ENCODE measurements at regions not wholly inside any gene's neighbourhood (a gene's known extent, or its start where the extent isn't known, plus 50 kb on each side); places are given as distances from the start of the nearest gene placed in this dataset.

- WGBS, result 91% methylated on average over 3 of the region's 3 CpGs
- H3K79me1 ChIP-seq (replicated peaks; ENCODE audit: low read length, poor library complexity, severe bottlenecking), result no peaks in the 10 kb centered on the region
- no peak overlapping the region for H2BK15ac ChIP-seq (ENCODE audit: low read depth, poor library complexity, severe bottlenecking)
Observed at GRCh38 chr2:226176283-226176984, 623.2 kb downstream of the IRS1 start.

GRCh38 chr2:226174390-226174789 lies 625.2 kb downstream of the IRS1 start:
- H3K4me2 ChIP-seq (ENCODE audit: low read length, poor library complexity, severe bottlenecking), result no peak overlapping the region
- WGBS, result 100% methylated on average over 1 of the region's 1 CpG

More at GRCh38 chr2:226176283-226176984, 623.2 kb downstream of the IRS1 start:
- no peaks in the 10 kb centered on the region for H3K27me3 ChIP-seq (ENCODE audit: control insufficient read depth in 1 of 2, insufficient read depth in 1 of 2, low read length in 2 of 2)
- H4K91ac ChIP-seq (ENCODE audit: low read length), result no peak overlapping the region
- no peak overlapping the region for H3K23ac ChIP-seq (ENCODE audit: low read length in 2 of 2)
- no peaks in the 10 kb centered on the region for H3K4me1 ChIP-seq (ENCODE audit: control insufficient read depth, insufficient read depth, low read depth, low read length)
- DNase-seq, result no peak
- H3K27ac ChIP-seq (ENCODE audit: low read length, poor library complexity, severe bottlenecking), result no peak overlapping the region
- no peak overlapping the region for H2BK12ac ChIP-seq (ENCODE audit: low read length in 2 of 2)
- H3K9me3 ChIP-seq (ENCODE audit: control insufficient read depth, low read length), result peaks cover 74% of the 10 kb centered on the region
- H2AK5ac ChIP-seq (ENCODE audit: low read length, severe bottlenecking), result no peak overlapping the region
- no peak overlapping the region for H3K4me2 ChIP-seq (ENCODE audit: low read length, poor library complexity, severe bottlenecking)
- H2AFZ ChIP-seq (ENCODE audit: low read depth, low read length), result no peak overlapping the region
- H3K36me3 ChIP-seq (ENCODE audit: control insufficient read depth in 1 of 2, insufficient read depth in 2 of 2, low read depth in 1 of 2, low read length in 2 of 2), result no peaks in the 10 kb centered on the region
- no peak overlapping the region for H3K4ac ChIP-seq (ENCODE audit: low read depth in 1 of 2, low read length in 2 of 2)
- H3K14ac ChIP-seq (ENCODE audit: low read length in 2 of 2), result no peak overlapping the region
- no peak overlapping the region for H3K18ac ChIP-seq (ENCODE audit: low read depth in 1 of 2, low read length in 2 of 2)
- H2BK120ac ChIP-seq (ENCODE audit: low read depth, low read length), result no peak overlapping the region
- H3K9ac ChIP-seq (ENCODE audit: low read length), result no peak overlapping the region
- no peak overlapping the region for H2BK5ac ChIP-seq (ENCODE audit: low read depth, low read length, poor library complexity, severe bottlenecking)
- no peak overlapping the region for H4K8ac ChIP-seq (ENCODE audit: low read length)
- H3K4me3 ChIP-seq (ENCODE audit: insufficient read depth in 1 of 2, low read depth in 1 of 2, low read length in 2 of 2), result no peak overlapping the region

GRCh38 chr2:226172939-226173338 lies 626.7 kb downstream of the IRS1 start:
- no peak for DNase-seq
- Histone ChIP-seq H4K91ac (ENCODE audit: low read length) (no peak overlapping the region), H2BK120ac (ENCODE audit: low read depth, low read length) (no peak overlapping the region), H3K36me3 (ENCODE audit: control insufficient read depth in 1 of 2, insufficient read depth in 2 of 2, low read depth in 1 of 2, low read length in 2 of 2) (no peaks in the 10 kb centered on the region), H2BK12ac (ENCODE audit: low read length in 2 of 2) (no peak overlapping the region), H2AK5ac (ENCODE audit: low read length, severe bottlenecking) (no peak overlapping the region), H3K23ac (ENCODE audit: low read length in 2 of 2) (no peak overlapping the region), H3K27ac (ENCODE audit: low read length, poor library complexity, severe bottlenecking) (no peak overlapping the region), H3K4me1 (ENCODE audit: control insufficient read depth, insufficient read depth, low read depth, low read length) (no peaks in the 10 kb centered on the region), H3K4me2 (ENCODE audit: low read length, poor library complexity, severe bottlenecking) (no peak overlapping the region), H2AFZ (ENCODE audit: low read depth, low read length) (no peak overlapping the region), H3K18ac (ENCODE audit: low read depth in 1 of 2, low read length in 2 of 2) (no peak overlapping the region), H3K9ac (ENCODE audit: low read length) (no peak overlapping the region), H3K9me3 (ENCODE audit: control insufficient read depth, low read length) (peaks cover 40% of the 10 kb centered on the region), H3K4me3 (ENCODE audit: insufficient read depth in 1 of 2, low read depth in 1 of 2, low read length in 2 of 2) (no peak overlapping the region), H2BK5ac (ENCODE audit: low read depth, low read length, poor library complexity, severe bottlenecking) (no peak overlapping the region), H3K14ac (ENCODE audit: low read length in 2 of 2) (no peak overlapping the region), H3K27me3 (ENCODE audit: control insufficient read depth in 1 of 2, insufficient read depth in 1 of 2, low read length in 2 of 2) (no peaks in the 10 kb centered on the region), H4K8ac (ENCODE audit: low read length) (no peak overlapping the region), H3K4ac (ENCODE audit: low read depth in 1 of 2, low read length in 2 of 2) (no peak overlapping the region), H2BK15ac (ENCODE audit: low read depth, poor library complexity, severe bottlenecking) (no peak overlapping the region), H3K79me1 (replicated peaks; ENCODE audit: low read length, poor library complexity, severe bottlenecking) (no peaks in the 10 kb centered on the region)
- WGBS, result 100% methylated on average over 3 of the region's 4 CpGs

More at GRCh38 chr2:226174390-226174789, 625.2 kb downstream of the IRS1 start:
- Histone ChIP-seq H2AFZ (ENCODE audit: low read depth, low read length) (no peak overlapping the region), H2AK5ac (ENCODE audit: low read length, severe bottlenecking) (no peak overlapping the region), H3K27ac (ENCODE audit: low read length, poor library complexity, severe bottlenecking) (no peak overlapping the region), H3K27me3 (ENCODE audit: control insufficient read depth in 1 of 2, insufficient read depth in 1 of 2, low read length in 2 of 2) (no peaks in the 10 kb centered on the region), H4K8ac (ENCODE audit: low read length) (no peak overlapping the region), H3K79me1 (replicated peaks; ENCODE audit: low read length, poor library complexity, severe bottlenecking) (no peaks in the 10 kb centered on the region), H3K9me3 (ENCODE audit: control insufficient read depth, low read length) (peaks cover 54% of the 10 kb centered on the region), H3K4me3 (ENCODE audit: insufficient read depth in 1 of 2, low read depth in 1 of 2, low read length in 2 of 2) (no peak overlapping the region), H3K23ac (ENCODE audit: low read length in 2 of 2) (no peak overlapping the region), H3K4me1 (ENCODE audit: control insufficient read depth, insufficient read depth, low read depth, low read length) (no peaks in the 10 kb centered on the region), H2BK15ac (ENCODE audit: low read depth, poor library complexity, severe bottlenecking) (no peak overlapping the region), H4K91ac (ENCODE audit: low read length) (no peak overlapping the region), H3K14ac (ENCODE audit: low read length in 2 of 2) (no peak overlapping the region), H2BK120ac (ENCODE audit: low read depth, low read length) (no peak overlapping the region), H3K36me3 (ENCODE audit: control insufficient read depth in 1 of 2, insufficient read depth in 2 of 2, low read depth in 1 of 2, low read length in 2 of 2) (no peaks in the 10 kb centered on the region), H2BK12ac (ENCODE audit: low read length in 2 of 2) (no peak overlapping the region), H2BK5ac (ENCODE audit: low read depth, low read length, poor library complexity, severe bottlenecking) (no peak overlapping the region), H3K9ac (ENCODE audit: low read length) (no peak overlapping the region), H3K4ac (ENCODE audit: low read depth in 1 of 2, low read length in 2 of 2) (no peak overlapping the region), H3K18ac (ENCODE audit: low read depth in 1 of 2, low read length in 2 of 2) (no peak overlapping the region)
- no peak for DNase-seq

- Histone ChIP-seq H3K4me3 (ENCODE audit: insufficient read depth in 1 of 2, low read depth in 1 of 2, low read length in 2 of 2) (no peak overlapping the region), H4K8ac (ENCODE audit: low read length) (no peak overlapping the region), H3K14ac (ENCODE audit: low read length in 2 of 2) (no peak overlapping the region), H3K23ac (ENCODE audit: low read length in 2 of 2) (no peak overlapping the region), H3K4me1 (ENCODE audit: control insufficient read depth, insufficient read depth, low read depth, low read length) (no peaks in the 10 kb centered on the region), H2BK5ac (ENCODE audit: low read depth, low read length, poor library complexity, severe bottlenecking) (no peak overlapping the region), H3K27ac (ENCODE audit: low read length, poor library complexity, severe bottlenecking) (no peak overlapping the region), H3K9ac (ENCODE audit: low read length) (no peak overlapping the region), H3K4ac (ENCODE audit: low read depth in 1 of 2, low read length in 2 of 2) (no peak overlapping the region), H3K27me3 (ENCODE audit: control insufficient read depth in 1 of 2, insufficient read depth in 1 of 2, low read length in 2 of 2) (no peaks in the 10 kb centered on the region), H3K18ac (ENCODE audit: low read depth in 1 of 2, low read length in 2 of 2) (no peak overlapping the region), H2BK12ac (ENCODE audit: low read length in 2 of 2) (no peak overlapping the region), H3K9me3 (ENCODE audit: control insufficient read depth, low read length) (peaks cover 33% of the 10 kb centered on the region), H2BK120ac (ENCODE audit: low read depth, low read length) (no peak overlapping the region), H3K4me2 (ENCODE audit: low read length, poor library complexity, severe bottlenecking) (no peak overlapping the region), H3K36me3 (ENCODE audit: control insufficient read depth in 1 of 2, insufficient read depth in 2 of 2, low read depth in 1 of 2, low read length in 2 of 2) (no peaks in the 10 kb centered on the region), H4K91ac (ENCODE audit: low read length) (no peak overlapping the region), H3K79me1 (replicated peaks; ENCODE audit: low read length, poor library complexity, severe bottlenecking) (no peaks in the 10 kb centered on the region), H2AFZ (ENCODE audit: low read depth, low read length) (no peak overlapping the region), H2AK5ac (ENCODE audit: low read length, severe bottlenecking) (no peak overlapping the region), H2BK15ac (ENCODE audit: low read depth, poor library complexity, severe bottlenecking) (no peak overlapping the region)
- DNase-seq, result no peak
- WGBS, result 97% methylated on average over 3 of the region's 4 CpGs
Observed at GRCh38 chr2:226172309-226172708, 627.3 kb downstream of the IRS1 start.

Data from mesenchymal stem cell (in vitro differentiated cells and primary cell).